Esophagus muscularis mucosa (tissue), 4 donors: ENCODE measurements at regions not wholly inside any gene's neighbourhood (a gene's known extent, or its start where the extent isn't known, plus 50 kb on each side); places are given as distances from the start of the nearest gene placed in this dataset.

Experiments
- CTCF ChIP-seq, 3 experiments: fragments of 200-600 bp in 2 of 3; fragments of 450-650 bp in 1 of 3; sonication (generic) in 2 of 3; IDR thresholded peaks; one replicate each; pipeline ENCODE4 v1.5.1; 2017 to 2019; ENCODE audit warnings: antibody characterized with exemption in 3 of 3, mild to moderate bottlenecking in 2 of 3, moderate library complexity in 1 of 3
- EP300 ChIP-seq: sonication (generic); formaldehyde crosslinking; IDR thresholded peaks from one replicate; pipeline ENCODE4 v1.6.1; 2017; ENCODE audit warnings: antibody characterized with exemption
- POLR2A ChIP-seq: fragments of 450-650 bp; IDR thresholded peaks from one replicate; pipeline ENCODE4 v1.6.1; 2017; ENCODE audit warnings: antibody characterized with exemption, moderate library complexity, mild to moderate bottlenecking, low read depth
- POLR2AphosphoS5 ChIP-seq, 2 donors: sonication (generic); formaldehyde crosslinking; IDR thresholded peaks; one replicate each; pipeline ENCODE4 v1.6.1; 2017; ENCODE audit warnings: antibody characterized with exemption in 2 of 2

GRCh38 chr2:126808929-126809328 is 89.8 kb upstream of the TEX51 start:
- TF ChIP-seq CTCF (IDR thresholded peaks at IDR 0.05) (no peak), POLR2AphosphoS5 (IDR thresholded peaks at IDR 0.05) (no peak), POLR2A (no peak), EP300 (no peak)
